ENCODE measurements at regions not wholly inside any gene's neighbourhood (a gene's known extent, or its start where the extent isn't known, plus 50 kb on each side); places are given as distances from the start of the nearest gene placed in this dataset.
A peak's percentile ranks its signal among the peaks of the same experiment; 100 is the strongest.
"Not testable (repeated sequence)": the region's sequence is repeated elsewhere in the genome, so short reads cannot be mapped to it uniquely, and the experiment has no call there.

- DNase-seq: peak; percentile 37
These were observed 197.3 kb downstream of the MATN1 start for GRCh38 chr1:30525971-30526651.

GRCh38 chr1:30525631-30525970, 197.8 kb downstream of the MATN1 start:
- DNase-seq: peak; percentile 26

- peak; percentile 35 for DNase-seq
These were observed 198.4 kb downstream of the MATN1 start for GRCh38 chr1:30524840-30525617.

- peak; percentile 13 for DNase-seq
These were observed 199.3 kb downstream of the MATN1 start for GRCh38 chr1:30524025-30524555.

GRCh38 chr1:30523055-30524020, 200.0 kb downstream of the MATN1 start:
- DNase-seq: peak; percentile 17

GRCh38 chr1:30522031-30523004, 201.1 kb downstream of the MATN1 start:
- DNase-seq: peak; percentile 28

GRCh38 chr1:30521261-30521865, 202.0 kb downstream of the MATN1 start:
- peak; percentile 17 for DNase-seq

GRCh38 chr1:30520476-30520875, 202.9 kb downstream of the MATN1 start:
- DNase-seq: no peak

- no peak for DNase-seq
These were observed 204.1 kb downstream of the MATN1 start for GRCh38 chr1:30519201-30519763.

- no peak for DNase-seq
These were observed 204.7 kb downstream of the MATN1 start for GRCh38 chr1:30518696-30519095.

- peak; percentile 32 for DNase-seq
These were observed 205.2 kb downstream of the MATN1 start for GRCh38 chr1:30518186-30518585.

- DNase-seq: not testable (repeated sequence)
These were observed 205.7 kb downstream of the MATN1 start for GRCh38 chr1:30517666-30518065.

- peak; percentile 13 for DNase-seq
These were observed 206.1 kb downstream of the MATN1 start for GRCh38 chr1:30517241-30517640.

- no peak for DNase-seq
These were observed 206.9 kb downstream of the MATN1 start for GRCh38 chr1:30516485-30516858.

GRCh38 chr1:30515755-30516484, 207.5 kb downstream of the MATN1 start:
- DNase-seq: peak; percentile 45

- peak; percentile 42 for DNase-seq
These were observed 208.4 kb downstream of the MATN1 start for GRCh38 chr1:30514945-30515344.

GRCh38 chr1:30514137-30514654, 209.2 kb downstream of the MATN1 start:
- peak; percentile 21 for DNase-seq

- peak; percentile 17 for DNase-seq
These were observed 209.8 kb downstream of the MATN1 start for GRCh38 chr1:30513396-30514136.

GRCh38 chr1:30512914-30513265, 210.5 kb downstream of the MATN1 start:
- DNase-seq: peak; percentile 21

All from activated CD8-positive, alpha-beta memory T cell treated with anti-CD3 and anti-CD28 coated beads for 24 hours (primary cell).